Glomerular endothelial cell (primary cell): ENCODE measurements at regions not wholly inside any gene's neighbourhood (a gene's known extent, or its start where the extent isn't known, plus 50 kb on each side); places are given as distances from the start of the nearest gene placed in this dataset.

Source experiments
- DNase-seq: peaks from one replicate; pipeline ENCODE4 v3.0.0-alpha.2; 2011; ENCODE audit warnings: low read depth, low spot score; ENCODE audit errors: extremely low read depth

- no peak for DNase-seq
Observed at GRCh38 chr1:235027076-235027861, 101.4 kb downstream of the TOMM20 start.

DNA sequence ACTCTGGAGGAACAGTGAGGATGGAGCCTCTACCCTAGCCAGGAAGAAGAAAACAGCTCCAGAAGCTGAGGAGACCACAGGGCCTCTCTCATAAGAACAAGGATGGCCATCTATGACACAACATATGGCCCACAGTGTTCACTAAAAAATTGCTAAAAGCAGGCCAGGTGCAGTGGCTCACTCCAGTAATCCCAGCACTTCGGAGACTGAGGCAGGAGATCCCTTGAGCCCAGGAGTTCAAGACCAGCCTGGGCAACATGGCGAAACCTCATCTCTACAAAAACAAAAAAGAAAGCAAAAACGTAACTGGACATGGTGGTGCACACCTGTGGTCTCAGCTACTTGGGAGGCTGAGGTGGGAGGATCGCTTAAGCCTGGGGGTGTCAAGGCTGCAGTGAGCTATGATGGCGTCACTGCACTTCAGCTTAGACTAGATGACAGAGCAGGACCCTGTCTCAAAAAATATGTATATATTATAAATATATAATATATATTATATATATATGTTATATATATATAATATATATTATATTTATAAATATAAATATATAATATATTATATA is 103.1 kb downstream of the TOMM20 start:
- no peak for DNase-seq

DNA sequence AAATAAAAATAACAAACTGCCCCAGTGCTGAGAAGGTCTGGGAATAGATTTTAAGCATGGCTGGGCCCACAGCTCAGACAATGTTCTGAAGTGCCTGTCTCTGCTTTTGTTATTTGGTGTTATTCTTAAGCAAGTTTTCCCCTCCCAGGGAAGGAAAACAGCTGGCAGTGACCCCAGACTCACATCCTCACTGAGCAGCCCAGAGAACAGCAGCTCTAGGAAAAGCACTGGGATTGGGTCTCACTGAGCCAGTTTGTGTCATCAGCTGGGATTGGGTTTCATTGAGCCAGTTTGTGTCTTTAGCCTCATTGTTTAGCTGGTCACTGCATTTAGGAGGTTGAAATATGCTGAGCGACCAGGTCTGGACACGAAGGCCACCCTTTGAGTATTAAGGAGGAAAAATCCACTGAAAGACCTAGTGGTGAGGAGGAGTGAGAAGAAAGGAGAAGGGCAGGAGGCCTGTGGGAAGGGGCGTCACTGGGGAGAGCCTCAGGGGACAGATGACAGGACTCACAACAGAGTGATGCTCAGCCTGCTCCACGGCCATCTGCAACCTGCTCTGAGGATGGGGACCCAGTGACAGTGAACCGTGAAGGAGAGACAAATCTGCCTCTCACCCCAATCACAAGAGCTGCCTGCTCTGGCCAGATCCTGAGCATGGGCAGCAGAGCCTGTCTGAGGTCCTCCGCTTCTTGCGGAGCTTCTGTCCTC is 103.8 kb downstream of the TOMM20 start:
- no peak for DNase-seq

GRCh38 chr1:235023711-235024439 is 104.8 kb downstream of the TOMM20 start:
- DNase-seq, result no peak

DNA sequence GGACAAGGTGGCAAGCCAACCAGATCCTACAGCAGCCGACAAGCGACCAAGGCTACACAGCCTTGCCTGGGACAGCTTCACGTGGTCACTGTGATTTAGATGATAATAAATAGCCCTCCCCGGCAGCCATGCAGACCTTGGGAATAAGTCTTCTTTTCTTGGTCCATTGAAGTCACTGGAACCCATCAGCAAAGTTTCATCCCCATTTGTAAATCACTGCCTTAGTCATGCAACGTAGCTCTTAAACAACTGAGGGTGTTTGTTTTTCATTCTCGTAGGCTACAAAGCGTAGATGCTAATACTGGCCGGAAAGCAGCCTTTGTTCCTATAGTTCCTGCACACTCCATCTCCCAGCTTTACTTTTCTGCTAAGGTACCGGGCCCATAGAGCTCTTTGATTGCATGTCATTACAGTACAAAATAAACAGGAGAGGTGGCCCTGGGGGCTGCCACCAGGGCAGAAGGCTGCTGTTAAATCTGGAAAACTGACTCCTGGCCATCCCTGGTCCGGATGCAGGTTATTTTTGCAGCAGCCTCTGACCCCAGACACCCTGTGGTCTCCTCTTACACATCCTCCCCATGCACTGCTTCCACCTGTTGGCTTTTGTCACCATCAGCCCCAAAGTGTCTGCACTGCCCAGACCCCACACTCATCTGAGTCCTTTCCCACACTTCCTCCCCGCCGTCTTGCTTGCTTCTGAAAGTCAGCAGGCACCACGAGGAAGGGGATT is 105.5 kb downstream of the TOMM20 start:
- no peak for DNase-seq

GRCh38 chr1:235022341-235022980 is 106.2 kb downstream of the TOMM20 start:
- no peak for DNase-seq

DNA sequence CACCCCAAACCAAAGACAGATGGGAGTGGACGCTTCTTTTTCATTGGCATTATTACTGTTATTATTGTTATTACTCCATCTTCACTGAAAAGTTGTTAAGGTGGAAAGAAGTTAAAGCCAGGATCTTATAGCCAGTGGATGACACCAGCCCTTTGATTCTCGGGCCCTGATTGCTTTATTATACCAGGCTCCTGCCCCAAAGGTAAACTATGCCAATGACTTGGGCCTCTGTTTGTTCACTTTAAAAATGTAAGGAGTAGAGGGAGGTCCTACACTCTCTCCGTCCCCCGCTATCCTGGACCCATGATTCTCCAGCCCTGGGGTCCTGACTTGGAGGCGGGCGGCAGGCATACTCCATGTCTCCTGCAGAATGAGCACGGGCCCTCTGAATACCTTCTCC is 106.8 kb downstream of the TOMM20 start:
- DNase-seq, result no peak

GRCh38 chr1:235021321-235021720 is 107.3 kb downstream of the TOMM20 start:
- no peak for DNase-seq

DNA sequence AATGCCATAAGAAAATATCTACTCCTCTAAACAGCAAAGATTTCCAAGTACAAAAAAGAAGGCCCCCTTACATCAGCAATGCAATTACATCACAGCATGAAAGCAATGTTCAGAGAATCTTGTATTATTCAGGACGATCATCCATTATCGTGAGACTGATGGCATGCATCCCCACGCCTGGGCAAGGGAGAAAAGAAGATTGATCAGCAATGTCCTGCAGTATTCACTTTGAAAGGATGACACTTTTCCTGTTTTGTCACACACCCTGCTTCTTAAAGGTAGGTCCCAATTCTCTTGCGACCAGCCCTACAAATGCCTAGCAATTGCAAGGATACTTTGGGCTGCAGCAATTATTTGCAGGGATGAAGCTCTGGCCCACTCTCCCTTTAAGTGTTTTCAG is 108.7 kb downstream of the TOMM20 start:
- DNase-seq, result no peak

DNA sequence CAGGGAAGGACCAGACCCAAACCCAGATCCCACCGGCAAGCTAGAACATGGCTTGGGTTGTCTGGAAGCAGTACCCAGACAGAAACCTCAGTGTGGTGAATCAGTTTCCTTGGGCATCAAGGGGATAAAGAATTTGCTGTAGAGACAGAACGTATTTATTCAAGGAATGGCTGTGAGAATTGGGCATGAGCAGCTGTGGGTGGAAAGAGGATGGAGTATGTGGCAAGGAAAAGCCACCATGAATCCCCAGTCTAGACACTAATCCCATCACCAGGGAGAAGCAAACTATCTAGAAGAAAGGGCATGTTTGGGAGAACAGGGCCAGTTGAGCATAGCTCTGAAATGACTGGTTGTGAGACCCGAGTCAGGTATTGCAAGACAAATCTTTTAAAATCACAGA is 109.2 kb downstream of the TOMM20 start:
- no peak for DNase-seq

DNA sequence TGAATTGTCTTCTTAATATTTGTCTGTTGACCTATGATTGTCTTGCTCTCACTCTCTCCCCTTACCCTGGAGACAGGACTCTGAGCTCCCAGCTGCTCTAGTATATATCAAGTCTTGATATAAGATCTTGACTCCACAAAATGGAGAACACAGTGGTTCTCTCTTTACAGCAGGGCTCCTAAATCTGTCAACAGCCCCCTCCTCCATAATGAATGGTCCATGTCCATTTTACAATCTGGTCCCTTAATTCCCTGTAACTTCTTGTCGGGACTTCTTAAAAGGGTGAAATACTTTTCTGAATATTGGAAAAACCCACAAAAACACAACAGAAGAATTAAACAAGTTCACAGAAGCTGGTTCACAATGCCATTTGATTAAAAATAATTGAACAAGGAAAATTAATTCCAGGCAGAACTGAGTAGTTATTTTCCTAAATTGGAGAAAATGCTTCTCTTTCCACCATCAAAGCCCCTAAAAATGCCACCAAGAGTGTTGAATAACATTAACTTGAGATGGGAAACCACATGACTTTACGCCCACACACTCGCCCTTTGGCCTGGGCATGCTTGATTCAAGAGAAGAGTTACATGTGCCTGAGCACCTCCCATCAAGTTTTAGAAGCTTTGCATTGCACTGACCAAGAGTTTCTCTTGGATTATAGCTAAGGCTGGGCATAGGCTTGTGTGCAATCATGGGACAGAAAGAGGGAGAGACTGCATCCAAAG is 109.8 kb downstream of the TOMM20 start:
- DNase-seq, result no peak

- DNase-seq, result no peak
Observed at GRCh38 chr1:235018161-235018560, 110.5 kb downstream of the TOMM20 start.

DNA sequence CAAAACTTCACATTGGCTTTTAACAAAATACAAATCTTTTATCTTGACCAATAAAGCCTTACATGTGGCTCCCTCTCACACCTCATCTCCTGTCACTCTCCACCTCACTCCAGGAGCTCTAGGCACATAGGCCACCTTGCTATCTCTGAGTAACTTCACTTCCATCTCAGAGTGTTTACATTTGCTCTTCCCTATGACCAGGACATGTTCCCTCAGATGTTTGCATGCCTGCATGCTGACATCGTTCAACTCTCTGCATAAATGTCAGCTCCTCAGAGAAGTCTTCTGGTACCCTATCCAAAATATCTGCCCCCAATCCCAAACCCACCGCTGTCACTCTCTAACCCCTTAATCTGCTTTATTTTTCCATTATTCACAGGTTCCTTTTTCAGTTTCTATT is 110.9 kb downstream of the TOMM20 start:
- DNase-seq, result no peak

DNA sequence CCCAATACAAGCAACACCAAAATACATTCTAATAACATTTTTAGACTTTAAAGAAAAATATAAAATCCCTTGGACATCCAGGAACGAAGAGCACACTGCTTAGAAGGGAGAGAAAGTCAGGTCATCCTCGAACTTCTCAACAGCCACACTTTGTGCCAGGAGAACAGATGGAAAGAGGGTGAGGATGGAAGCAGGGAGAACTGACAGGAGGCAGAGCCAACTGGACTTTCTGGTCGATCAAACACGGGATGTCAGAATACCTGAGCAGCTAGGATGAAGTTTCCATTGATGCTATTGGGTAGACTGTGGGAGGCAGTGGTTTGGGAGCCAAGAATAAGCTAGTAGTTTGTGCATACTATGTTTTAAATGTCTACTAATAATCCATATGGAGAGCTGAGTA is 111.4 kb downstream of the TOMM20 start:
- DNase-seq, result no peak

DNA sequence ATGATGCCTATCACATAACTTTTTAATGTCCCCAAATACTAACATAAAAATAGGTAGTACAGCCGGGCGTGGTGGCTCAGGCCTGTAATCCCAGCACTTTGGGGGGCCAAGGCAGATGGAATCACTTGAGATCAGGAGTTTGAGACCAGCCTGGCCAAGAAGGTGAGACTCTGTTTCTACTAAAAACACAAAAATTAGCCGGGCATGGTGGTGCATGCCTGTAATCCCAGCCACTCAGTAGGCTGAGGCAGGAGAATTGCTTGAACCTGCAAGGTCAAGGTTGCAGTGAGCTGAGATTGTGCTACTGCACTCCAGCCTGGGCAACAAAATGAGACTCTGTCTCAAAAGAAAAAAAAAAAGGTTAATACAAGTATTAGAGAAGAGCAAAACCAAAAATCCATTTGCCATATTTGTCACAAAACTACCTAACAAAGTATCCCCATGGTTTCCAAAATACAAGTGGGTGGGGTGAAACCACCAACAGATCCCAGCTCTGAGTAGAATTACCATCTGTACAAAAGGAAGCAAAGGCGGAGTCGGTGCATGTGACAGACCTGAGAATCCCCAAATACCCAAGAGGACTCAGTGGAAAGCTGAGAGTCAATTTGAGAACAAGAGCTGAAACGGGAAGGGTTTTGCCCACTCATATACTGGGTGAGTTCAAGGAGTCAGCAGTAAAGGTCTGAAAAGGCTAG is 113.2 kb downstream of the TOMM20 start:
- DNase-seq, result no peak

DNA sequence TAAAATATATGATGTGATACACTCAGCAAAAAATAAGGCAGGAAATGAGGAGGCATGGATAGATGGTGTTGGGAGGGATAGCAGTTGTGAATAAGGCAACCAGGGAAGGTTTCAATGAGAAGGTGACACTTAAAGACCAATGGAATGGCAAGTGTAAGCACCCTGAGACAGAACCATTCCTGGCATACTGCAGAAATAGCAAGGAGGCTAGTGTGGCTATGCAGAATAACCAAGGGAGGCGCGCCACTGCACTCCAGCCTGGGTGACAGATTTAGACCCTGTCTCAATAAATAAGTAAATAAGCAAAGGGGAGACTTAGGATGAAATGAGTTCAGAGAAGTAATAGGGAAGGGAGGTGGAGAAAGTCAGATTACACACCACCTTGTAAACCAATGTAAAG is 113.9 kb downstream of the TOMM20 start:
- DNase-seq, result no peak

- DNase-seq, result no peak
Observed at GRCh38 chr1:235013512-235013911, 115.1 kb downstream of the TOMM20 start.

- DNase-seq, result no peak
Observed at GRCh38 chr1:235012436-235013210, 116.0 kb downstream of the TOMM20 start.
